GM23338 (cell line): ENCODE measurements at regions not wholly inside any gene's neighbourhood (a gene's known extent, or its start where the extent isn't known, plus 50 kb on each side); places are given as distances from the start of the nearest gene placed in this dataset.

Source experiments
- ATAC-seq: fragments of 200-7000 bp; cut with Tn5 transposase; 3 replicates; pipeline ENCODE4 v1.9.1; 2020
- DNase-seq: peaks from one replicate; pipeline ENCODE4 v3.0.0-alpha.2; 2015; ENCODE audit warnings: low spot score
- H2AFZ ChIP-seq: fragments of 200-600 bp; sonication (generic); 2 replicates; pipeline ENCODE4 v1.8.0; 2016; ENCODE audit warnings: antibody characterized with exemption, mild to moderate bottlenecking, moderate library complexity
- H3F3A ChIP-seq: fragments of 200-600 bp; sonication (generic); replicated peaks from 2 replicates; pipeline ENCODE4 v1.8.0; 2017; ENCODE audit warnings: antibody characterized with exemption, mixed run types, low read depth
- H3K27ac ChIP-seq: fragments of 200-600 bp; sonication (generic); 2 replicates; pipeline ENCODE4 v1.6.1; 2016; ENCODE audit warnings: low read depth
- H3K27me3 ChIP-seq: fragments of 200-600 bp; sonication (generic); 2 replicates; pipeline ENCODE4 v1.8.0; 2016; ENCODE audit warnings: mild to moderate bottlenecking, mixed run types, moderate library complexity; ENCODE audit not compliant: insufficient read depth
- H3K36me3 ChIP-seq: fragments of 200-600 bp; sonication (generic); 2 replicates; pipeline ENCODE4 v1.8.0; 2016; ENCODE audit warnings: mild to moderate bottlenecking; ENCODE audit not compliant: insufficient read depth
- H3K4me1 ChIP-seq: fragments of 200-600 bp; sonication (generic); 2 replicates; pipeline ENCODE4 v1.8.0; 2016; ENCODE audit warnings: mild to moderate bottlenecking, moderate library complexity; ENCODE audit not compliant: insufficient read depth
- H3K4me2 ChIP-seq: fragments of 200-600 bp; sonication (generic); 2 replicates; pipeline ENCODE4 v1.7.1; 2017; ENCODE audit warnings: mixed run types
- H3K4me3 ChIP-seq: fragments of 200-600 bp; sonication (generic); 2 replicates; pipeline ENCODE4 v1.6.1; 2016; ENCODE audit warnings: mixed run types
- H3K79me2 ChIP-seq: fragments of 200-600 bp; sonication (generic); replicated peaks from 2 replicates; pipeline ENCODE4 v1.8.0; 2017; ENCODE audit warnings: mild to moderate bottlenecking; ENCODE audit not compliant: insufficient read depth
- H3K9me2 ChIP-seq: fragments of 200-600 bp; sonication (generic); 2 replicates; pipeline ENCODE4 v1.8.0; 2017; ENCODE audit not compliant: insufficient read depth
- H4K20me1 ChIP-seq: fragments of 200-600 bp; sonication (generic); replicated peaks from 2 replicates; pipeline ENCODE4 v1.8.0; 2017; ENCODE audit warnings: mild to moderate bottlenecking; ENCODE audit not compliant: insufficient read depth
- H3K27ac Mint-ChIP-seq: 2 replicates; pipeline ENCODE4 v1.8.0; 2020; ENCODE audit warnings: inconsistent platforms, mild to moderate bottlenecking, moderate library complexity, mixed read lengths
- H3K27me3 Mint-ChIP-seq: 3 replicates; pipeline ENCODE4 v1.8.0; 2022; ENCODE audit warnings: low read depth, mild to moderate bottlenecking, moderate library complexity, mixed read lengths, inconsistent platforms; ENCODE audit not compliant: insufficient read depth, poor library complexity
- H3K36me3 Mint-ChIP-seq: 3 replicates; pipeline ENCODE4 v1.8.0; 2021; ENCODE audit warnings: low read depth, mild to moderate bottlenecking, inconsistent platforms, moderate library complexity, mixed read lengths
- H3K4me1 Mint-ChIP-seq: 3 replicates; pipeline ENCODE4 v1.8.0; 2020; ENCODE audit warnings: mild to moderate bottlenecking, inconsistent platforms, mixed read lengths
- H3K4me3 Mint-ChIP-seq: 3 replicates; pipeline ENCODE4 v1.8.0; 2021; ENCODE audit warnings: moderate library complexity, mild to moderate bottlenecking, inconsistent platforms, mixed read lengths
- H3K9me3 Mint-ChIP-seq: 3 replicates; pipeline ENCODE4 v1.8.0; 2020; ENCODE audit warnings: moderate library complexity, mild to moderate bottlenecking, inconsistent platforms, mixed read lengths
- CREB1 ChIP-seq: fragments of 250-450 bp; sonication (Bioruptor Pico); IDR thresholded peaks from 2 replicates; pipeline ENCODE4 v1.5.0; 2020; ENCODE audit warnings: low read depth, mild to moderate bottlenecking, moderate library complexity
- CTCF ChIP-seq, 2 experiments: fragments of 200-600 bp in 1 of 2; sonication (generic) in 1 of 2; conservative IDR thresholded peaks; 2 replicates each; pipeline versions ENCODE4 v1.5.1 to v1.6.1; 2016 to 2017; ENCODE audit warnings: antibody characterized with exemption in 2 of 2, low read depth in 2 of 2, mild to moderate bottlenecking in 2 of 2, moderate library complexity in 1 of 2
- ETS1 ChIP-seq: IDR thresholded peaks from 2 replicates; pipeline ENCODE4 v1.6.1; 2016; ENCODE audit warnings: antibody characterized with exemption
- EZH2 ChIP-seq: fragments of 200-600 bp; sonication (generic); IDR thresholded peaks from one replicate; pipeline ENCODE4 v1.8.0; 2017; ENCODE audit warnings: antibody characterized with exemption, mild to moderate bottlenecking, low read depth; ENCODE audit not compliant: unreplicated experiment
- EZH2phosphoT487 ChIP-seq: fragments of 200-600 bp; sonication (generic); IDR thresholded peaks from one replicate; pipeline ENCODE4 v1.8.1; 2018; ENCODE audit warnings: antibody characterized with exemption; ENCODE audit not compliant: unreplicated experiment
- REST ChIP-seq: IDR thresholded peaks from one replicate; pipeline ENCODE4 v1.6.1; 2018; ENCODE audit warnings: antibody characterized with exemption; ENCODE audit not compliant: unreplicated experiment
- STAT1 ChIP-seq: IDR thresholded peaks from one replicate; pipeline ENCODE4 v1.6.1; 2016; ENCODE audit warnings: antibody characterized with exemption; ENCODE audit not compliant: unreplicated experiment
- ZNF114 ChIP-seq: fragments of 250-450 bp; sonication (Bioruptor Pico); IDR thresholded peaks from 2 replicates; pipeline ENCODE4 v1.5.0; 2020; ENCODE audit warnings: mild to moderate bottlenecking, moderate library complexity
- ZNF462 ChIP-seq: fragments of 250-450 bp; sonication (Bioruptor Pico); IDR thresholded peaks from 2 replicates; pipeline ENCODE4 v1.5.0; 2020; ENCODE audit warnings: mild to moderate bottlenecking, moderate library complexity

- no peak for TF ChIP-seq ETS1
- no peak for TF ChIP-seq CTCF (conservative IDR thresholded peaks at IDR 0.05; ENCODE audit: low read depth in 2 of 2)
- no peak for TF ChIP-seq STAT1
- TF ChIP-seq EZH2, result no peak
- no peak for TF ChIP-seq REST
Observed at GRCh38 chr14:89699071-89699470, 255.5 kb downstream of the EFCAB11 start (continued).

GRCh38 chr14:89697281-89698060 lies 257.1 kb downstream of the EFCAB11 start:
- Histone ChIP-seq H3K27me3 (peaks cover 8% of the 10 kb centered on the region), H3K27ac (no peak overlapping the region), H2AFZ (no peak overlapping the region), H3K4me2 (no peak overlapping the region), H3K9me2 (peaks cover 6% of the 10 kb centered on the region; the same call in 1 of the 2 replicates), H3K4me3 (no peak overlapping the region), H4K20me1 (no peaks in the 10 kb centered on the region), H3K36me3 (no peaks in the 10 kb centered on the region), H3K79me2 (no peaks in the 10 kb centered on the region), H3K4me1 (peaks cover 21% of the 10 kb centered on the region), H3F3A (0 out of 2 replicates have a peak, but pooled peaks cover 12% of the 10 kb centered on the region)
- Mint-ChIP-seq H3K4me3 (no peak overlapping the region), H3K27ac (no peak overlapping the region), H3K36me3 (0 out of 3 replicates have a peak, but pooled peaks cover 3% of the 10 kb centered on the region), H3K27me3 (peaks cover 10% of the 10 kb centered on the region), H3K9me3 (peaks cover 15% of the 10 kb centered on the region), H3K4me1 (peaks cover 18% of the 10 kb centered on the region)
- DNase-seq, result no peak
- no peak for ATAC-seq
- no peak for TF ChIP-seq ETS1
- no peak for TF ChIP-seq EZH2phosphoT487
- TF ChIP-seq EZH2, result no peak
- no peak for TF ChIP-seq STAT1
- TF ChIP-seq ZNF114 (CRISPR knock-in tag), result no peak
- TF ChIP-seq ZNF462 (CRISPR knock-in tag), result no peak
- no peak for TF ChIP-seq CREB1 (CRISPR knock-in tag)
